LNCAP (cell line): ENCODE measurements at regions not wholly inside any gene's neighbourhood (a gene's known extent, or its start where the extent isn't known, plus 50 kb on each side); places are given as distances from the start of the nearest gene placed in this dataset.

ENCODE experiments used
- TF ChIP-seq, protein P1 (sequence below): fragments of 450-650 bp; IDR thresholded peaks from 2 replicates; pipeline ENCODE4 v1.5.1; 2017; ENCODE audit warnings: mild to moderate bottlenecking

DNA sequence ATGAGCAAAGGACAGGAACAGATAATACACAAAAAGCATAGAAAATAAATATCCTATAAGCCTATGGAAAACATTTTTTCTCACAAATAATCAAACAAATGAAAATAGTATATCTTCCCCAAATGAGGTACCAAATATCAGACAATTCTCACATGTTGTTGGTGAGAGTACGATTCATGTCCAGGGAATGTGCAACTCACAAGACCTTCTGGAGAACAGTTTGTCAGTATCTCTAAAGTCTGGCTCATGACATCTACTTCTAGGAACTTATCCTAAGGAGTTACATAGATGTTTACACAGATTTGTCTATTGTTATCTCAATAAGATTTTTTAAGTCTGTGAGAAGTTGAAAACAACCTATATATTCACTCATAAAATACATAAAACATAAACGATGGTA lies 80.3 kb upstream of the ARHGEF7 start:
- TF ChIP-seq, protein P1, sequence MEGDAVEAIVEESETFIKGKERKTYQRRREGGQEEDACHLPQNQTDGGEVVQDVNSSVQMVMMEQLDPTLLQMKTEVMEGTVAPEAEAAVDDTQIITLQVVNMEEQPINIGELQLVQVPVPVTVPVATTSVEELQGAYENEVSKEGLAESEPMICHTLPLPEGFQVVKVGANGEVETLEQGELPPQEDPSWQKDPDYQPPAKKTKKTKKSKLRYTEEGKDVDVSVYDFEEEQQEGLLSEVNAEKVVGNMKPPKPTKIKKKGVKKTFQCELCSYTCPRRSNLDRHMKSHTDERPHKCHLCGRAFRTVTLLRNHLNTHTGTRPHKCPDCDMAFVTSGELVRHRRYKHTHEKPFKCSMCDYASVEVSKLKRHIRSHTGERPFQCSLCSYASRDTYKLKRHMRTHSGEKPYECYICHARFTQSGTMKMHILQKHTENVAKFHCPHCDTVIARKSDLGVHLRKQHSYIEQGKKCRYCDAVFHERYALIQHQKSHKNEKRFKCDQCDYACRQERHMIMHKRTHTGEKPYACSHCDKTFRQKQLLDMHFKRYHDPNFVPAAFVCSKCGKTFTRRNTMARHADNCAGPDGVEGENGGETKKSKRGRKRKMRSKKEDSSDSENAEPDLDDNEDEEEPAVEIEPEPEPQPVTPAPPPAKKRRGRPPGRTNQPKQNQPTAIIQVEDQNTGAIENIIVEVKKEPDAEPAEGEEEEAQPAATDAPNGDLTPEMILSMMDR: no peak

DNA sequence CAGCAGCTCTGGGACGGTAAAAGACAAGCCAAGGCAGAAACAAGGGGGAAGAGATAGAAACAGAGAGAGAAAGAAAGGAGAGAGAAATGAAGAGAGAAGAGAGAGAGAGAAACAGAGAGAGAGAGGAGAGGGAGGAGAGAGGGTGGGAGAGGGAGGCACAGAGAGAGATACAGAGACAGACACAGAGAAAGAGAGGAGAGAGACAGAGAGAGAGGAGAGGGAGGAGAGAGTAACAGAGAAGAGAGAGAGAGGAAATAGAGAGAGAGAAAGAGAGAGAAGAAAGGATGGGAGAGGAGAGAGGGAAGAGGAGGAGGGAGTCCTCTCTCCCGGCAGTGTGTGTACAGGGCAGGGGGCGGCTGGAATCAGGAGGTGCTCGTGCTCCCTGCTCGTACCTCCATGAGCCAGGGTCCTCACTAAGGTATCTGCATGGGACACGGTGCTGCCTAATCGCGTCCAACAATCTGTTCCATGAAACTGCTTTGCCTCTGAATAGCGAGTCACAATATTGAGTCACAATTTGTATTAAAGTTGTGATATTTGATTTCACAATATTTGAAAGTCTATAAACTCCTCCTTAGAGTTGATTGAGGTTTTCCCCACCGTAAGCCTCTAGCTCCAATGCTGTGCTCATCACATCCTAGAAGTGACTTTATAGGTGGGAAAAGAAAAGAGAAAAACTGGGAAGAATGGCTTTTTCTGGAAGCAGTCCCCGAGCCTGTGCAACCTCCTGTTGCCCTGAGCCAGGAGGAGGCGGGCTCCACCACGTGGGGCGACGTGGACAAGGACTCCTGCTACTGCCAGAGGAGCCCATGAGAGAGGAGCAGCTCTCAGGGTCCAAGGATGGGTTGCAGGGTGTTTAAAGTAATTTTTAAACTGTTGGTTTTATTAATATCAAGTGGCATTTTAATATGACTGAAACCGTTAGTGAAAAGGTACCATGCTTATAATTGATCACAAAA lies 81.7 kb upstream of the ARHGEF7 start:
- TF ChIP-seq, protein P1: no peak

DNA sequence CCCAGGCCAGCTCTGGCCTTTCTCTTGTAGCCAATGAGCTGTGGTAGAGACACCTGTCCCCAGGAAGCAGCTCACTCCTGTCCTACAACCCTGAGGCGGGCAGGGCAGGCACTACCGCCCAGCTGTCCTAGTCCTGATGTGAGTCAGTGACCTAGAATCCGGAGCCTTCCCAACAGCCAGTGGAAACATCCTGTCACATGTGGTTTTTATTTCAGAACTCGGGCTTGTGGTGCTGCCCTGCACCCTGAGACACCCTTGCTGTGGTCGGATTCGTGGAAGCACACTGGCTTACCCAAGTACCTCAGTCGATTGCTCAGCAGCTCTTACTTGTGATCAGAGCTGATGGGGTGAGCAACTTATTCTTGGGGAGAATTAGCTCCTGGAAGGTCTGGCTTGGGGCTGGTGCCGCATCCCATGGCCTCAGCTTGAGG lies 83.6 kb upstream of the ARHGEF7 start:
- TF ChIP-seq, protein P1: no peak

DNA sequence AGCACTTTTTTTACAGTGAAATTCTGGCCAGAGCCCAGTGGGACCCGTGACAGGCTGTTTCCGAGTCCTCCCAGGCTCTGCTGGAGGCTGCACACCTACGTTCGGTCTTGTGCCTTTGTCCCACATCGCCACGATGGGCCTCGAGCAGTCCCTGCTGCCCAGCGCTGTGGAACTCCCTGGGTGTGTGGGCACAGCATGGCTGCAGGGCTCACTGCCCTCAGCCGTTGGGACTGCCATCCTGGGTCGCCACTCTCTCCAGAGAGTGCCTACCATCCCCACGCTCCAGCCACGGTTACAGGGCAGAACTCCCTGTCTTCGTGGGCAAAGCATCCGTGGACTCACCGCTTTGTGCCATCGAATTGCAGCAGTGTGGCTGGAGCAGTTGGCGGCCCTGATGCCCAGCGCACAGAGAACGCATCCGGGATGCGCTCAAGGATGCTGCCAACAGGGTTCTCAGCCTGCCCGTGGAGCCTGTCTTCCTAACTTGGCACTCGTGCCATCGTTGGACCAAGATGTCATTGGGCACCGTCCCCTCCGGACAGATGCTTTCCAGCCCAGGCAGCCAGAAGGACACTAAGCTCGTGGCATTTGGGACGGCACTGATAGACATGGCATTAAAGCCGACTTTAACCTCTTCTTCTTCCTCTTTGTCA lies 85.0 kb upstream of the ARHGEF7 start:
- TF ChIP-seq, protein P1: no peak

DNA sequence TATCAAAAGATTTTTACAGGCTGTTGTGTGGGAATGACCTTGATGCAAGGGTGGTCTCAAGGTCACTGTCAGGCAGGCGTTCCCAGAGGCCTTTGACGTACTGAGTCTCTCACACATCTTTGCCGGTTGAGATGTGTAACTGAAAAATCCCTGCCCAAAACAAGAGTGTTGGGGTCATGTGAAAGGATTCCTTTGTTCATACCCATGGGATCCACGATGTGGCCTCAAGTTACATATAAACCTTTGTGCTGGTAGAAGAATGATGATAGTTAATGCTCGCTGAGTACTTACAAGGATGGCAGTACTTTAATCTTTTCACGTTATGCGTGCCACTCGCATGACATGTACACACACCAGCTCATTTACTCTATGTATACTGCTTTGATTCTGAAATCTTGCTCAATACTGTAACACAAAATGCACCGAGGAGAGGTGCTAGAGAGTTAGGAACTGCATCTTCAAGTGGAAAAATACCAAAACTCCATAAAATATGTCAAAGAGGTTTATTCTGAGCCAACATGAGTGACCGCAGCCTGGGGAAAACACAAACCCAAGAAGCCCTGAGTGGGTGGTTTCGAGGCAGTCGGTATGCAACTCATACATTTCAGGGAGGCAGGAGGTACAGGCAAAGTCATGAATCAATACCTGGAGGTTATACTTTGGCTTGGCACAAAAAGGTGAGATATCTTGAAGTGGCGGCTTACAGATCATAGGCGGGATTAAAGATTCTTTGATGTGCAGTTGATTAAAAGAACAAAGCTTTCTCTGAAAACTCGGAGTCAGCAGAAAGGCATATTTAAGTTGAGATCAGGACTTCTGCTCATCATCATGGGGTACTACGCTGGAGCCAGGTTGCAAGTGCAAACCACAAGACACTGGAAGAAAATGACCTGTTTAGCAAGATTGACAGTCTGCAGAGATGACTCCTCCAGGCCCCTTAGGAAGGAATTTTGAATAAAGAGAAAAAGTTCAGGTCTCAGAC lies 87.4 kb upstream of the ARHGEF7 start:
- TF ChIP-seq, protein P1: no peak

DNA sequence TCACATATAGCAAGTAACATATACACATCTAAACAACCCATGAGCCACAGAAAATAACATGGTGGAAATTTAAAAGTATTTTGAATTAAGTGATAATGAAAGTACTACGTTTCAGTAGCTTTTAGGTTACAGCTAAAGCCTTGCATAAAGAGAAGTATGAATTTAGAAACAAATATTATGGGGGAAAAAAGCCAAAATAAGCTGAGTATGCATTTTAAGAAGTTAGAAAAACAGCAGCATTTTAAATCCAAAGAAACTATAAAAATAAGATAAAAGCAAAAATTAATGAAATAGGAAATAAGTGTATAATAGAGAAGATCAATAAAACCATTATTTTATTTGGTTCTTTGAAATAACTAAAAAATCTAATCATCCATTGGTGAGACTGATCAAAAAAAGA lies 89.8 kb upstream of the ARHGEF7 start:
- TF ChIP-seq, protein P1: no peak

DNA sequence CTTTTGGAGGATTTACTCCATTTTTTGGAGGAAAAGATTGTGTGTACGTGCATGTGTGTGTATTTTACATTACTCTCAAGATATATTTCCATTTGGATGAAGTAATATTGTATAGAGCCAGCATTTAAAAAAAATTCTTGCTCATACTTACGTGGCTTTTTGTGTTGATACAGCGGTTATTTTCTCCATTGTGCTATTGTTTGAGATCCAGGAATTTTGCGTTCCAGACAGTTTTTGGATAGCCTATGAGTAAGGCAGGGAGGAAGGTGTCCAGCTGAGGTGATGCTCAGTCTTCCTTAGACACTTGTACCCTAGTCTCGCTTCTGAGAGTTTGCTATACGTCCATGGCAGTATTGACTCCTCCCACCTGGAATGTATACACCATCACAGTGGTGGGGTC lies 92.2 kb upstream of the ARHGEF7 start:
- TF ChIP-seq, protein P1: no peak
